ENCODE measurements at regions not wholly inside any gene's neighbourhood (a gene's known extent, or its start where the extent isn't known, plus 50 kb on each side); places are given as distances from the start of the nearest gene placed in this dataset.
"Not testable (repeated sequence)": the region's sequence is repeated elsewhere in the genome, so short reads cannot be mapped to it uniquely, and the experiment has no call there.

DNA sequence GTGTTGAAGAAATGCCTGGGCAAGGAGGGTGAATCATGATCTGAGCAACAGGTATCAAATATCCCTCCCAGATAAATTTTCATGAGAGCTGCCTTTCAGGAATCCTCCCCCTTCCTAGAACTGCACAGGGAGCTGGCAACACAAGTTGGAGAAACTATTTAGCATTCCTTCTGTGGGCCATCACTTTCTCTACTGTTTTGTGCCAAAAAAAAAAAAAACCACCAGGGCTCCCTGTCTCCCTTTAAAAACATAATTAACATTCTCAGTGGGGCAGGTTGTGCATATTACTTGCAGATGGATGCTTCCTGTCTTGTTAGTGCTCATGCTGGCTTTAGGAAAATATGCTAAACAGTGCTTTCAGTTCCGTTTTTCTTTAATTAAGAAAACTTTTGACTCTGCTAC, 234.9 kb upstream of the LMCD1 start:
- DNase-seq = no peak

DNA sequence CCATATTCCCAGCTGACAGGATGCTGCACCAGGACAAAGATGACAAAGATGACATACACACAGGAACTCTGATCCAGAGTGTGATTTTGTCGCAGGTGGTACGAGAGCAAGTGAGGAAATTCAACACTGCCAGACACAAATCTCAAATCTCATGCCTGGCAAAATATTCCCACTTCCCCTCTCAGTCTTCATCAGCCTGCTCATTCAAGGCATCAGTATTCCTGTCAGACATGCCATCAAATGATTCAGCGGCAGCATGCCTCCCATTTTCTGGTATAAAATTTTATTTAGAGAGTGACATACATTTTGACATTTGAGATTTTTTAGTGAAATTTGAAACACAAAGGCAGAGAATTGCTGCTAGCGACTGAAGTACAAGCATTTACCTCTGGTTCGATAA, 228.1 kb upstream of the LMCD1 start:
- DNase-seq = no peak

DNA sequence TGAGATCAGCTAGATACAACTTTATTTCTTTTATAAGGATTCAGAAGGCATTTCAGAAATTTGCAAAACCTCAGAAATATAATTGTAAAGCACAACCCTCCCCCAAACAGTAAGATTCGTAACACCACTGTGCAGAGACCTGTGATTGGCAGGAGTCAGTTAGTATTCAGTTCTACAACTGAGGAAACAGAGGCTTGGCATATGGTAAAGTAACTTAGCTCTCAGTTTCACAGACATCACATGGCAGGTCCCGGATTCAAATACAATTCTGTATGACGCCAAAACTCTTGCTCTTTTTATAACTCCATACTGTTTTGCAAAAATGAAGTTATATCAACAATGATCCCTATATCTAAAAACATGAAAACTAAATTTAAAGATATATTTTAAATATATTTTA, 225.6 kb upstream of the LMCD1 start:
- no peak for DNase-seq

GRCh38 chr3:8276506-8276905, 225.1 kb upstream of the LMCD1 start:
- no peak for DNase-seq

- no peak for DNase-seq
Measured at GRCh38 chr3:8278448-8278847, 223.2 kb upstream of the LMCD1 start.

GRCh38 chr3:8279476-8279875, 222.1 kb upstream of the LMCD1 start:
- no peak for DNase-seq

GRCh38 chr3:8279886-8280550, 221.6 kb upstream of the LMCD1 start:
- DNase-seq = no peak

GRCh38 chr3:8282541-8283165, 219.0 kb upstream of the LMCD1 start:
- no peak for DNase-seq

- DNase-seq = no peak
Measured at GRCh38 chr3:8283193-8283592, 218.4 kb upstream of the LMCD1 start.

DNA sequence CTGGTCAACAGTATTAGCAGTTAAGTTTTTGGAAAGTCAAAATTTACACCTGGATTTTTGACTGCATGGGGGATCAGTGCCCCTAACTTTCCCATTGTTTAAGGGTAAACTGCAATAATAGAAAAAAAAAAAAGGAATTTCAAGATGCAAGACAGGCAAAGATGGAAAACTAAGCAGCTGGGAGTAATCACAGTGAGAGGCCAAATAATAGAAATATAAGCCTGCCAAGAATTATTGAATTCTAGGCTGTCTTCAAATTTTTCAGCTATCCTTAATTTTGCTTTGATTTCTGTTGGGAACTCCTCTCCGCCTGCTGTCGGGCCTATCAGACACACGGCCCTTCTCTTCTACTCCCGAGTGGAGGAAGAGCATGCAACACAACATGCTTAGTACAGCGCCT, 215.5 kb upstream of the LMCD1 start:
- no peak for DNase-seq

GRCh38 chr3:8286749-8287148, 214.9 kb upstream of the LMCD1 start:
- no peak for DNase-seq

DNA sequence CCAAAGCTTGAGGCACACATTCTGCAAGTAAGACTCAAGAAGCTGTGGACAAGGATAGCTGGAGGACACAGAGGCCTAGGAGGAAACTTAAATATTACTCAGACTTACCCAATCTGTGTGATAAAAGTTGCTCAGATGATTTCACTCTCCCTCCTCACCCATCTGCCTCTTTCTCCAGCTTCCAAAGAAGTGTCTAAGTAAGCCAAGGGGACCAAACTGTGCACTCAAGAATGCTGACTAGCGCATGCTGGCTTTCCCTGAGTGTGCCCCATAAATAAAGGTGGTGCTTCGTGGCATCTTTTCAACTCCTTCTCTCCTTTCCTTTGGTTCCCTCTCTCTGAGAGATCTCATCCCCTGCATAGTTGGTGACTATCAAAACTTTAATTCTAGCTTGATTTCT, 211.0 kb upstream of the LMCD1 start:
- no peak for DNase-seq

DNA sequence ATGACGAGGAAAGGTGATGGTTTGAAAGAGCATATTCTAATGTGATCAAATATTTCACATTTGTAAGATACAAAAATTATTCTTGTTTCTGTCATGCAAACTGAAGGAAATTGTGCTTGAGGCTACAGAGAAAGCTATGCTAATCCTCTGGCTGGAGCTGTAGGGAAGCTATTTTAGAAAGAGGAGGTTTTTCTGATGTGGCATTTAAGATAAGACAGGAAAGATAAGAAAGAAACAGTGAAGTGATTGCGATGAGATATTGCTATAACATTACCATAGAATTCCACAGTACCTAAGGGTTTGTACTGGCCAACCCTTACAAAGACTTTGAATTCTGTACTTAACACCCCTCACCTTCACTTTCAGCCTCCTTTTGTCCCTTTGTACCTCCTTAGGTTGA, 205.2 kb upstream of the LMCD1 start:
- DNase-seq = no peak

DNA sequence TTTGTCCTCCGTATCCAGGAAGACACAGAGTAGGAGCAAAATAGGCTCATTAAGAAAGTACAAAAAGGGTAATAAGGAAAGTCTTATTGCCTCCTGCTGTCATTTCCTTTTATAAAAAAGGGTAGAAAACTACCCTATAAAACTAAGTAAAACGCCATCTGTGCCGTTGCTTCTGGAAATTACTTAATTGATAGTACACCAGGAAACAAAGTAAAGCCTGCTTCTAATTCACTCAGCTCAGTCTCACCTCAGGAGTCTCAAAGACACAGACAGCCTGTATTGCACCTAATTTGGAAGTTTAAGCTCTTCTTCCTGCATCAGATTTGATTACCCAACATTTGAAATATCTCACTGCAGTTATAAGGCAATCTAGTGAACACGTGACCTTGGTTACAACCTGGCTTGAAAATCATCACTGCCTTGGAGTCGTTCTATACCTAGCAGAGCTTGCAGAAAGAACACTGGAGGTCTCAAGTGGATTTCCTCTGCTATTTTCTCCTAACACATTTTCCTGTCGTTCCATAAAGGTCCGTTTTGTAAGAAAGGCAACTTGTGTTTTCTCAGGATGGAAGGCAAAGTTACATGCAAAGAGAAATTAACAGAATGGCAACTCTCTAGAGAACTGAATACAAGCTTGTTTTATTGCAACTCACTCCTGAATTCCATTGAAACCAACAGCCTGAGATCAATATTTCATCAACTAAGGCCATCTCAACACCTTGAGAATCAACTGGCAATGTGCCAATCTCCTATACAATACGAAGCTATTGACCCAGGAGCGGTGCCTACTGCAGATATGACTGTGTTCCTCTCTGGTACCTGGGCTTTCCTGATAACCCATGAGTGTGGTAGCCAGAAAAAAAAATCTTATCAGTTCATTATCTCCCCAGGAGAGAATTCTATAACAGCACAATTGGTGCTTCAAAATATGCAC, 203.3 kb upstream of the LMCD1 start:
- DNase-seq = no peak

- peak; percentile 29 for DNase-seq
Measured at GRCh38 chr3:8301977-8302735, 199.5 kb upstream of the LMCD1 start.

DNA sequence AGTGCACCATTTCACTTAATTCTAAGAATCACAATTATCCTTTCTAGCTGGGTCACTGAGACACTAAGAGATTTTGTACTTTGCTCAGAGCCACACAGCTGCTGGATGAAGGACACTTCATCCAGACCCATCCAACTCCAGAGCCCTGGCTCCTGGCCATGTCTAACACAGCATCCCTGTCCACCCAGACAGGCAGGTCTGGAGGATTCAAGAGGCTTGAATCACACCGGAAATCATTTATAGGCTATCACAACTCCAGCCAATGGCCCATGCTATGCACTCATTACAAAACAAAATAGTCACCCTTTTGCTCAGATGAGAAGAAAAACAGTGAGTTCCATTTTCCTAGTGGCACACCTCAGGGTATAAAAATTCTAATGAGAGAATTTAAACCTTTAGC, 198.2 kb upstream of the LMCD1 start:
- DNase-seq = no peak

GRCh38 chr3:8305371-8305770, 196.3 kb upstream of the LMCD1 start:
- DNase-seq = no peak

DNA sequence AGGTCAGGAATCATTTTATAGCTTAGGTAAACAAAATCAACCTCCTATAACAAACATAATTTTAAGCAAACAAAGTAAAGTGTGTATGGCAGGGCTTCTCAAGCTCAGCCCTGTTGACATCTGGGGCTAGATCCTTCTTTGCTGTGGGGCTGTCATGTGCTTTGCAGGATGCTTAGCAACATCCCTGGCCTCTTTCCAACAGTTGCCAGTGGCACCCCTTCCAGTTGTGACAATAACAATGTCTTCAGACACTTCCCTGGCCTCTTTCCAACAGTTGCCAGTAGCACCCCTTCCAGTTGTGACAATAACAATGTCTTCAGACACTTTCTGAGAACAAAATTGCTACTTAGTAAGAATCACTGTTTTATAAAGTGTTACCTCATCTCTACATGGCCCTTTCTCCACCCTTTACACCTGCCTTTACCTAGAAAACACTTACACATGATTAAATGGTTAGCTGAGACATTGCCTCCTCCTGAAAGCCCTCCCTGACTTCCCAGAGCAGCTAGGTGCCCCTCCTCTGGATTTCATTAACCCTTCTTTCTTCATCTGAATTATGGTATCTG, 194.0 kb upstream of the LMCD1 start:
- no peak for DNase-seq

- no peak for DNase-seq
Measured at GRCh38 chr3:8311321-8311720, 190.3 kb upstream of the LMCD1 start.

DNA sequence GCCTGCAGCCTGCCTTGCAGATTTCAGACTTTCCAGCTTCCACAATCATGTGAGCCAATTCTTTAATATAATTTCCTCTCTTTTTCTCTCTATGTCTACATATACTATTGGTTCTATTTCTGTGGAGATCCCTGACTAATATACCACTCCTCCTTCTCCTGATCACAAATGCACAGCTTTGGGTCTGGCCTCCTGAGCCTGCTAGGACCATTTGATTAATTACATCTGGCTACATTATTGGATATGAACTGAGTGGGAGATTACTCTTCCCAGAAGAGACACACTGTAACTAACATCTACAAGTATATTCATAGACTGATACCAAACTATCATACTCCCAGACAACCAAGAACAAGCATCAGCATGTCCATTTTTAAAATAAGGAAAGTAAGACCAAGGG, 188.9 kb upstream of the LMCD1 start:
- DNase-seq = no peak

GRCh38 chr3:8313560-8314267, 187.9 kb upstream of the LMCD1 start:
- no peak for DNase-seq

DNA sequence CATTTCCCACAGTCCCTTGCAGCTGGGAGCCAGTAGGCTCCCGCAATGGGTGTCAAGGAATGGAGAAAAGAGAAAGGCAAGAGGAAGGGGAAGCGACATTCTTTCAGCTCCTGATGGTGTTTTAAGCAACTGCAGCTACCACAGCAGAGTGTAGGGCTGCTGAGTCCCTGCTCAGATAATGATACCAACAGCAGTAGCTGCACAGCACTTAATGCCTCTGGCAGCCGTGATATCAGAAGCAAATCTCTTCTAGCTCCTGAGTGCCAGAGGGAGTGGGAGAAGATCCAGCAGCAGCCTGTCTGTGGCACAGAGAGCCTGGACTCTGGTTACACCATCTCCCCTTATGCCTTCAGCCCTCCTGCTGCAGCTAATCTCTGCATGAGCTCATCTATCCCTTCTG, 186.1 kb upstream of the LMCD1 start:
- not testable (repeated sequence) for DNase-seq

Data from activated CD4-positive, alpha-beta T cell treated with anti-CD3 and anti-CD28 coated beads, Interleukin-2, amount 50 U/mL, for 16 hours (primary cell).